Colonic mucosa (tissue), 4 donors: ENCODE measurements at regions not wholly inside any gene's neighbourhood (a gene's known extent, or its start where the extent isn't known, plus 50 kb on each side); places are given as distances from the start of the nearest gene placed in this dataset.

Experiments used
- DNase-seq: peaks from one replicate; pipeline ENCODE4 v3.0.0-alpha.2; 2020
- H3K27ac ChIP-seq: fragments of 200-600 bp; one replicate; pipeline ENCODE4 v1.8.0; 2021
- H3K27me3 ChIP-seq: fragments of 200-600 bp; one replicate; pipeline ENCODE4 v1.8.0; 2021
- H3K36me3 ChIP-seq: fragments of 200-600 bp; one replicate; pipeline ENCODE4 v1.8.0; 2021
- H3K4me1 ChIP-seq: fragments of 200-600 bp; one replicate; pipeline ENCODE4 v1.8.0; 2021; ENCODE audit warnings: mild to moderate bottlenecking
- H3K4me3 ChIP-seq: fragments of 200-600 bp; one replicate; pipeline ENCODE4 v1.8.0; 2021
- H3K9ac ChIP-seq, 2 donors: one replicate each; pipeline ENCODE4 v1.7.0; 2013; ENCODE audit warnings: control low read depth in 2 of 2, low read depth in 2 of 2, low read length in 2 of 2
- H3K9me3 ChIP-seq: fragments of 200-600 bp; one replicate; pipeline ENCODE4 v1.8.0; 2021
- CTCF ChIP-seq: fragments of 200-600 bp; IDR thresholded peaks from one replicate; pipeline ENCODE4 v1.8.0; 2022; ENCODE audit warnings: antibody characterized with exemption, mild to moderate bottlenecking
- intact Hi-C: fragments of 100-400 bp; cut with DNase I; formaldehyde crosslinking; loops from one replicate; pipeline ENCODE4 v1.14.1; 2022
- donor health status: healthy.
- donor health status: DM: no; HTN: no; CAD: no.
- donor health status: DM: no; HTN: no; CAD: no.

GRCh38 chr15:99450896-99451358 lies 114.9 kb upstream of the MEF2A start:
- peak overlapping the region in 1 of 2 donors; percentile 9 for H3K9ac ChIP-seq
- no peak overlapping the region for H3K4me3 ChIP-seq
- DNase-seq: peak; percentile 65
- intact Hi-C loops: no loop called here
- no peaks in the 10 kb centered on the region for H3K4me1 ChIP-seq
- H3K27me3 ChIP-seq: no peaks in the 10 kb centered on the region
- no peaks in the 10 kb centered on the region for H3K36me3 ChIP-seq
- H3K9me3 ChIP-seq: no peaks in the 10 kb centered on the region
- no peak overlapping the region for H3K27ac ChIP-seq
- TF ChIP-seq CTCF: no peak

GRCh38 chr15:99451484-99451883 lies 114.3 kb upstream of the MEF2A start:
- peak; percentile 13 for DNase-seq
- H3K27me3 ChIP-seq: no peaks in the 10 kb centered on the region
- no peak overlapping the region for H3K27ac ChIP-seq
- no peak overlapping the region for H3K4me3 ChIP-seq
- H3K36me3 ChIP-seq: no peaks in the 10 kb centered on the region
- no peak overlapping the region for H3K9ac ChIP-seq
- no peak for TF ChIP-seq CTCF
- intact Hi-C loops: no loop called here
- no peaks in the 10 kb centered on the region for H3K9me3 ChIP-seq
- H3K4me1 ChIP-seq: no peaks in the 10 kb centered on the region

- Histone ChIP-seq H3K9ac (no peak overlapping the region), H3K27ac (no peak overlapping the region), H3K9me3 (no peaks in the 10 kb centered on the region), H3K4me3 (no peak overlapping the region), H3K27me3 (no peaks in the 10 kb centered on the region), H3K36me3 (no peaks in the 10 kb centered on the region), H3K4me1 (no peaks in the 10 kb centered on the region)
- peak; percentile 14 for DNase-seq
- TF ChIP-seq CTCF: no peak
- intact Hi-C loops: no loop called here
Measured at GRCh38 chr15:99452010-99452409, 113.8 kb upstream of the MEF2A start.

- peak overlapping the region; percentile 17 for H3K27ac ChIP-seq
- H3K9ac ChIP-seq: peak overlapping the region in 1 of 2 donors; percentile 19
- H3K4me3 ChIP-seq: no peak overlapping the region
- no peak for TF ChIP-seq CTCF
- H3K36me3 ChIP-seq: no peaks in the 10 kb centered on the region
- no peaks in the 10 kb centered on the region for H3K27me3 ChIP-seq
- intact Hi-C loops: no loop called here
- H3K4me1 ChIP-seq: no peaks in the 10 kb centered on the region
- H3K9me3 ChIP-seq: no peaks in the 10 kb centered on the region
- DNase-seq: peak; percentile 47
Measured at GRCh38 chr15:99452728-99453636, 112.8 kb upstream of the MEF2A start.

GRCh38 chr15:99453637-99454030 lies 112.2 kb upstream of the MEF2A start:
- no peak for TF ChIP-seq CTCF
- Histone ChIP-seq H3K4me1 (no peaks in the 10 kb centered on the region), H3K4me3 (no peak overlapping the region), H3K27me3 (no peaks in the 10 kb centered on the region), H3K27ac (no peak overlapping the region), H3K36me3 (no peaks in the 10 kb centered on the region), H3K9ac (peak overlapping the region in 1 of 2 donors; percentile 19), H3K9me3 (no peaks in the 10 kb centered on the region)
- intact Hi-C loops: no loop called here
- no peak for DNase-seq
